ENCODE measurements at regions not wholly inside any gene's neighbourhood (a gene's known extent, or its start where the extent isn't known, plus 50 kb on each side); places are given as distances from the start of the nearest gene placed in this dataset.

DNA sequence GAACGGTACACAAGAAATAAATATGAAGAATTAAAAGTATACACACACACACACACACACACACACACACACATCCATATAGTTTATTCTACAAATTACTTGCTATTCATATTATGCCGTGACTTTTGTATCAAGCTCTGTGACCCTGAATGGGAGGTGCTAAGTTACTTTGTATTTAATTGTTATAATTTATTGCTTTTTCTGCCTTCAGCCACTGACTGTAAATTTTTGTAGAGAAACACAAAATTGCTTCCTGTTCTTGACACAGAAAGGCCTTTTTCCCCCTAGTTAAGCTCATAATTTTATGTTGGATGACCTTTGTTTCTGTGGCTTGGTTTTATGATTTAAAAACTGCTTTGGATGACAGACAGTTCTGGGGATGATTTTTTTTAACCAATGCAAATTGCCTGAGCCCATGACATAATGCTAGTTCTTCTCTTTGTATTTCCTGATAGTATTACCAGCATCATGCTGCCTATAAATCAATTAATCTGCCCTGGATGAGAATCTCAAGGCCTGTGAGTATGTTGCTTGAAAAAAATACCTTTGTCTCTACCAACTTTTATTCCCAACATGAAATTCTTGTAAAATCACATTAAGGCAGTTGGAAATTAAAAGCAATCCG lies 140.0 kb downstream of the FMR1NB start:
- TF ChIP-seq, protein P1, sequence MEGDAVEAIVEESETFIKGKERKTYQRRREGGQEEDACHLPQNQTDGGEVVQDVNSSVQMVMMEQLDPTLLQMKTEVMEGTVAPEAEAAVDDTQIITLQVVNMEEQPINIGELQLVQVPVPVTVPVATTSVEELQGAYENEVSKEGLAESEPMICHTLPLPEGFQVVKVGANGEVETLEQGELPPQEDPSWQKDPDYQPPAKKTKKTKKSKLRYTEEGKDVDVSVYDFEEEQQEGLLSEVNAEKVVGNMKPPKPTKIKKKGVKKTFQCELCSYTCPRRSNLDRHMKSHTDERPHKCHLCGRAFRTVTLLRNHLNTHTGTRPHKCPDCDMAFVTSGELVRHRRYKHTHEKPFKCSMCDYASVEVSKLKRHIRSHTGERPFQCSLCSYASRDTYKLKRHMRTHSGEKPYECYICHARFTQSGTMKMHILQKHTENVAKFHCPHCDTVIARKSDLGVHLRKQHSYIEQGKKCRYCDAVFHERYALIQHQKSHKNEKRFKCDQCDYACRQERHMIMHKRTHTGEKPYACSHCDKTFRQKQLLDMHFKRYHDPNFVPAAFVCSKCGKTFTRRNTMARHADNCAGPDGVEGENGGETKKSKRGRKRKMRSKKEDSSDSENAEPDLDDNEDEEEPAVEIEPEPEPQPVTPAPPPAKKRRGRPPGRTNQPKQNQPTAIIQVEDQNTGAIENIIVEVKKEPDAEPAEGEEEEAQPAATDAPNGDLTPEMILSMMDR (IDR thresholded peaks at IDR 0.05; ENCODE audit: insufficient read depth, low read depth, low read length), result no peak
- no peak for TF ChIP-seq EZH2 (IDR thresholded peaks at IDR 0.05; ENCODE audit: insufficient read depth, low read length)
